Upper lobe of left lung (tissue), 4 donors: ENCODE measurements at regions not wholly inside any gene's neighbourhood (a gene's known extent, or its start where the extent isn't known, plus 50 kb on each side); places are given as distances from the start of the nearest gene placed in this dataset.

Experiments used
- CTCF ChIP-seq, 6 experiments: fragments of 450-650 bp in 4 of 6; fragments of 200-600 bp in 2 of 6; sonication (generic) in 2 of 6; IDR thresholded peaks; one replicate each; pipeline ENCODE4 v1.5.1; 2016 to 2019; ENCODE audit warnings: antibody characterized with exemption in 6 of 6
- POLR2A ChIP-seq, 4 donors: fragments of 450-650 bp; IDR thresholded peaks; one replicate each; pipeline ENCODE4 v1.5.1; 2016 to 2017; ENCODE audit warnings: antibody characterized with exemption in 4 of 4, mild to moderate bottlenecking in 2 of 4

- TF ChIP-seq CTCF (IDR thresholded peaks at IDR 0.05) (no peak), POLR2A (IDR thresholded peaks at IDR 0.05) (no peak)
These were observed 271.6 kb upstream of the ZPLD1 start for GRCh38 chr3:102163039-102163817.
